Tibial artery (tissue), 4 donors: ENCODE measurements at regions not wholly inside any gene's neighbourhood (a gene's known extent, or its start where the extent isn't known, plus 50 kb on each side); places are given as distances from the start of the nearest gene placed in this dataset.
"Not testable (repeated sequence)": the region's sequence is repeated elsewhere in the genome, so short reads cannot be mapped to it uniquely, and the experiment has no call there.

Source experiments
- DNase-seq, 2 donors: peaks; one replicate each; pipeline ENCODE4 v3.0.0-alpha.2; 2019
- H3K27ac ChIP-seq, 2 donors: fragments of 200-600 bp; sonication (generic) in 1 of 2; 1 replicate in 1 of 2; 2 replicates in 1 of 2; pipeline ENCODE4 v1.5.1; 2018 to 2019; ENCODE audit warnings: mild to moderate bottlenecking in 1 of 2
- H3K27me3 ChIP-seq, 2 donors: fragments of 200-600 bp; sonication (generic) in 1 of 2; one replicate each; pipeline versions ENCODE4 v1.5.1 to v1.6.0; 2016 to 2019
- H3K36me3 ChIP-seq, 3 donors: fragments of 200-600 bp; sonication (generic) in 2 of 3; one replicate each; pipeline ENCODE4 v1.5.1; 2016 to 2019; ENCODE audit warnings: mild to moderate bottlenecking in 2 of 3
- H3K4me1 ChIP-seq, 4 donors: fragments of 200-600 bp; sonication (generic) in 2 of 4; 1 replicate in 3 of 4; 2 replicates in 1 of 4; pipeline ENCODE4 v1.5.1; 2016 to 2019
- H3K4me3 ChIP-seq, 2 donors: fragments of 200-600 bp; sonication (generic) in 1 of 2; 1 replicate in 1 of 2; 2 replicates in 1 of 2; pipeline ENCODE4 v1.5.1; 2018 to 2019; ENCODE audit warnings: mild to moderate bottlenecking in 2 of 2
- H3K9me3 ChIP-seq, 3 donors: fragments of 200-600 bp; sonication (generic) in 1 of 3; one replicate each; pipeline ENCODE4 v1.5.1; 2016 to 2019
- intact Hi-C: fragments of 100-400 bp; cut with DNase I; formaldehyde crosslinking; loops from one replicate; pipeline ENCODE4 v1.15.0; 2023; ENCODE audit warnings: low total_unique reads
- TF ChIP-seq, protein P1 (sequence below), 2 experiments: fragments of 200-600 bp in 1 of 2; fragments of 450-650 bp in 1 of 2; IDR thresholded peaks; one replicate each; pipeline ENCODE4 v1.5.1; 2017 to 2019; ENCODE audit warnings: antibody characterized with exemption in 2 of 2, mild to moderate bottlenecking in 1 of 2, moderate library complexity in 1 of 2

DNA sequence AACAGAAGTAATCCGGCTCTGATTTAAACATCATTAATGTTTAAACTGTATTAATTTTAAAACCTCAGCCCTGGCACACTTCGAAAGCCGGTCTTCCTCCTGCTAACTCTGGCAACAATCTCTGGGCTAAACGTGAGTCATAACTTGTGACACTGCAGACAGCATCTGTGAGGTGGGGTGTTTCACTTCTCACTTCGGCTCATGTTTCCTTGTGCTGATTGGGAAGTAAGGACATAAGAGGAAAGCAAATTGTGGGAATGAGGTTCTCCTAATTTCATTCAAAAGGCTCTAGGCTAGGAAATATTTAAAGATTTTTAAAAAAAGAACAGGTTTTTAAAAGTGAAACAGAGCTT is 139.9 kb upstream of the USP9X start:
- H3K9me3 ChIP-seq: no peaks in the 10 kb centered on the region
- no peaks in the 10 kb centered on the region for H3K27me3 ChIP-seq
- peak; percentile 51 to 65 for DNase-seq
- H3K4me1 ChIP-seq: peaks cover 0 to 13% (median 3%) of the 10 kb centered on the region in 4 donors
- H3K36me3 ChIP-seq: no peaks in the 10 kb centered on the region
- peak overlapping the region in 1 of 2 donors; percentile 55 for H3K27ac ChIP-seq
- TF ChIP-seq, protein P1, sequence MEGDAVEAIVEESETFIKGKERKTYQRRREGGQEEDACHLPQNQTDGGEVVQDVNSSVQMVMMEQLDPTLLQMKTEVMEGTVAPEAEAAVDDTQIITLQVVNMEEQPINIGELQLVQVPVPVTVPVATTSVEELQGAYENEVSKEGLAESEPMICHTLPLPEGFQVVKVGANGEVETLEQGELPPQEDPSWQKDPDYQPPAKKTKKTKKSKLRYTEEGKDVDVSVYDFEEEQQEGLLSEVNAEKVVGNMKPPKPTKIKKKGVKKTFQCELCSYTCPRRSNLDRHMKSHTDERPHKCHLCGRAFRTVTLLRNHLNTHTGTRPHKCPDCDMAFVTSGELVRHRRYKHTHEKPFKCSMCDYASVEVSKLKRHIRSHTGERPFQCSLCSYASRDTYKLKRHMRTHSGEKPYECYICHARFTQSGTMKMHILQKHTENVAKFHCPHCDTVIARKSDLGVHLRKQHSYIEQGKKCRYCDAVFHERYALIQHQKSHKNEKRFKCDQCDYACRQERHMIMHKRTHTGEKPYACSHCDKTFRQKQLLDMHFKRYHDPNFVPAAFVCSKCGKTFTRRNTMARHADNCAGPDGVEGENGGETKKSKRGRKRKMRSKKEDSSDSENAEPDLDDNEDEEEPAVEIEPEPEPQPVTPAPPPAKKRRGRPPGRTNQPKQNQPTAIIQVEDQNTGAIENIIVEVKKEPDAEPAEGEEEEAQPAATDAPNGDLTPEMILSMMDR (IDR thresholded peaks at IDR 0.05): no peak
- no peak overlapping the region for H3K4me3 ChIP-seq
- intact Hi-C loops: no loop called here

DNA sequence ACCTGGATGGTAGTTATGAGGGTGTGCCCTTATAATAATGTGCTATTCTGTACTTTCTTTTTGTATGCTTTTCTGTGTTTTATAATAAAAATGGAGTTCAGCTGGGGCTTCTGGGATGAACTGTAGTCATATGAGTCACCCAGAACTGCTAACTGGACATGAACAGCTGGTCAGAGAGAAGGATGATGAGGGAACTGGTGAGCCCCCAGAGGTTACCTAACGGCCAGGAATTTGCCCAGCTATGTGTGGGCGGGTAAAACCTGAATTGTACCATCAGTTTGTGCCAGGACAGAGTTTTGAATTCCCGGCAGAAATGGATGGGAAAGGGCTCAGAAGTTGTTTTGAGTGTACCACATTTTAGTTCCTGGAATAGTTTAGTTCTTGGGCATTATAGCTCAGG is 138.0 kb upstream of the USP9X start:
- TF ChIP-seq, protein P1 (IDR thresholded peaks at IDR 0.05): no peak
- no peak for DNase-seq
- Histone ChIP-seq H3K4me3 (no peak overlapping the region), H3K27me3 (no peaks in the 10 kb centered on the region), H3K4me1 (peaks cover 0 to 13% (median 3%) of the 10 kb centered on the region in 4 donors), H3K36me3 (no peaks in the 10 kb centered on the region), H3K27ac (peak overlapping the region; percentile 22 to 37), H3K9me3 (no peaks in the 10 kb centered on the region)
- intact Hi-C loops: no loop called here

DNA sequence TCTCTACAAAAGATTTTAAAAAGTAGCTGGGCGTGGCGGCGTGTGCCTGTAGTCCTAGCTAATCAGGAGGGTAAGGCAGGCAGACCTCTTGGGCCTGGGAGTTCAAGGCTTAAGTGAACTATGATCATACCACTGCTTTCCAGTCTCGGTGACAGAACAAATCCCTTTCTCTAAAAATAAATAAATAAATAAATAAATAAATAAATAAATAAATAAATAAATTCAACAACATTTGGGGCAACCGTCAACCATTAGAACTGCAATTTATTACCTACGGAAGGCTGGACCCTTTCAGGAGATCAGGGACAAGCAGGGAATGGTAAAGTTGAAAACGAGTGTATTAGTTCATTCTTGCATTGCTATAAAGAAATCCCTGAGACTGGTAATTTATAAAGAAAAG is 136.2 kb upstream of the USP9X start:
- intact Hi-C loops: no loop called here
- Histone ChIP-seq H3K27me3 (no peaks in the 10 kb centered on the region), H3K27ac (no peak overlapping the region), H3K36me3 (no peaks in the 10 kb centered on the region), H3K4me1 (peaks cover 0 to 13% (median 3%) of the 10 kb centered on the region in 4 donors), H3K9me3 (no peaks in the 10 kb centered on the region), H3K4me3 (no peak overlapping the region)
- TF ChIP-seq, protein P1 (IDR thresholded peaks at IDR 0.05): no peak
- DNase-seq: no peak

DNA sequence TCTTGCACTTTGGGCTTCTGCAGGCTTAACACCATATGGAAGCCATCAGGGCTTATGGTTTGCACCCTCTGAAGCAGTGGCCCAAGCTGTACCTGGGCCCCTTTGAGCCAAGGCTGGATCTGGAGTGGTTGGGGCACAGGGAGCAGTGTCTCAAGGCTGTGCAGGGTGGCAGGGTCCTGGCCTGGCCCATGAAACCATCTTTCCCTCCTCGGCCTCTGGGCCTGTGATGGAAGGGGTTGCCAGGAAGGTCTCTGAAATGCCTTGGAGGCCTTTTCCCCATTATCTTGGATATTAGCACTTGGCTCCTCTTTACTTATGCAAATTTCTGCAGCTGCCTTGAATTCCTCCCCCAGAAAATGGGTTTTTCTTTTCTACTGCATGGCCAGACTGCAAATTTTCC is 134.7 kb upstream of the USP9X start:
- no peak for DNase-seq
- H3K9me3 ChIP-seq: no peaks in the 10 kb centered on the region
- TF ChIP-seq, protein P1 (IDR thresholded peaks at IDR 0.05): no peak
- no peaks in the 10 kb centered on the region for H3K36me3 ChIP-seq
- no peaks in the 10 kb centered on the region for H3K27me3 ChIP-seq
- no peak overlapping the region for H3K4me3 ChIP-seq
- no peak overlapping the region for H3K27ac ChIP-seq
- H3K4me1 ChIP-seq: peaks cover 0 to 10% (median 3%) of the 10 kb centered on the region in 4 donors
- intact Hi-C loops: no loop called here

DNA sequence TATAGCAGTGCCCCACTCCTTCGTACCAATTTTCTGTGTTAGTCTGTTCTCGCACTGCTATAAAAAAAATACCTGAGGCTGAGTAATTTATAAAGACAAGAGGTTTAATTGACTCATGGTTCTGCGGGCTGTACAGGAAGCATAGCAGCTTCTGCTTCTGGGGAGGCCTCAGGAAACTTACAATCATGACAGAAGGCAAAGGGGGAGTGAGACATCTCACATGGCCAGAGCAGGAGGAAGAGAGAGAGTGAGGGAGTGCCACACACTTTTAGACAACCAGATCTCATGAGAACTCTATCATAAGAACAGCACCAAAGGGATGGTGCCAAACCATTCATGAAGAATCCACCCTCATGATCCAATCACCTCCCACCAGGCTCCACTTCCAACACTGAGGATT is 133.8 kb upstream of the USP9X start:
- DNase-seq, H3K27ac ChIP-seq, H3K9me3 ChIP-seq, H3K27me3 ChIP-seq, H3K4me3 ChIP-seq, H3K36me3 ChIP-seq, intact Hi-C loops: not testable (repeated sequence)
- peaks cover 0 to 10% (median 3%) of the 10 kb centered on the region in 4 donors for H3K4me1 ChIP-seq

DNA sequence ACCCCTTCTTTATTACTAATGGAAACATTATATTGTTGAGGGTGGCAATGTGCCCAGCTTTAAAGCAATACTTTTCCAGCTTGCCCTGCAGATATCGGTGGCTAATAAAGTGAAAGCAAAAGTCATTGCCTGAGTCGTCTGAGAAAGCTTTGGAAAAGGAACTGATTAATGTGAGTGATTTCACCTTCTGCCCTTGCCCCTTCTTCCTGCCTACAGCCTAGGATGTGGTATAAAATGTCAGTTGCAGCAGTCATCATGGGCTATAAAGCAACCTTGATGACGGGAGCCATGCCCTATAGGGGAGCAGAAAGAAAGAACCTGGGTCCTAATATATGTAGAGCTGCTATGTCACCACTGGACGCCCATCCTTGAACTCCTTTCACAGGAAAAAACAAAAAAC is 132.4 kb upstream of the USP9X start:
- H3K4me3 ChIP-seq: peak overlapping the region; percentile 33 to 34
- no peaks in the 10 kb centered on the region for H3K27me3 ChIP-seq
- intact Hi-C loops: no loop called here
- H3K36me3 ChIP-seq: no peaks in the 10 kb centered on the region
- DNase-seq: no peak
- H3K27ac ChIP-seq: no peak overlapping the region
- no peaks in the 10 kb centered on the region for H3K9me3 ChIP-seq
- TF ChIP-seq, protein P1 (IDR thresholded peaks at IDR 0.05): no peak
- H3K4me1 ChIP-seq: no peaks in the 10 kb centered on the region
